IMR-90 (cell line): ENCODE measurements at regions not wholly inside any gene's neighbourhood (a gene's known extent, or its start where the extent isn't known, plus 50 kb on each side); places are given as distances from the start of the nearest gene placed in this dataset.

Experiments
- BHLHE40 ChIP-seq: fragments of 150-350 bp; IDR thresholded peaks from 2 replicates; pipeline ENCODE4 v1.6.1; 2016; ENCODE audit warnings: mild to moderate bottlenecking, low read depth, low read length
- CEBPB ChIP-seq: IDR thresholded peaks from 2 replicates; pipeline ENCODE4 v1.6.1; 2012; ENCODE audit warnings: low read depth, low read length, improper control_type of control experiment
- CHD1 ChIP-seq: IDR thresholded peaks from 2 replicates; pipeline ENCODE4 v1.6.1; 2012; ENCODE audit warnings: low read depth, low read length, improper control_type of control experiment
- MAZ ChIP-seq: IDR thresholded peaks from 2 replicates; pipeline ENCODE4 v1.6.1; 2012; ENCODE audit warnings: low read depth, mild to moderate bottlenecking, low read length, improper control_type of control experiment, moderate library complexity, borderline replicate concordance
- POLR2A ChIP-seq: IDR thresholded peaks from 2 replicates; pipeline ENCODE4 v1.6.1; 2012; ENCODE audit warnings: mild to moderate bottlenecking, low read depth, low read length
- RAD21 ChIP-seq: IDR thresholded peaks from 2 replicates; pipeline ENCODE4 v1.6.1; 2012; ENCODE audit warnings: low read length, improper control_type of control experiment
- RFX5 ChIP-seq: IDR thresholded peaks from 2 replicates; pipeline ENCODE4 v1.8.0; 2012; ENCODE audit warnings: low read depth, mild to moderate bottlenecking, low read length, moderate library complexity
- SMC3 ChIP-seq: fragments of 150-350 bp; IDR thresholded peaks from 2 replicates; pipeline ENCODE4 v1.6.1; 2016; ENCODE audit warnings: low read depth, mild to moderate bottlenecking, antibody characterized with exemption, low read length, moderate library complexity
- TF ChIP-seq, protein P1 (sequence below): conservative IDR thresholded peaks from 2 replicates; pipeline ENCODE4 v1.5.1; 2012; ENCODE audit warnings: mild to moderate bottlenecking, low read depth, low read length, improper control_type of control experiment
- TF ChIP-seq, protein P2 (sequence below): fragments of 150-350 bp; IDR thresholded peaks from 2 replicates; pipeline ENCODE4 v1.6.1; 2016; ENCODE audit warnings: low read depth, mild to moderate bottlenecking, low read length, moderate library complexity, borderline replicate concordance
- TF ChIP-seq, protein P3 (sequence below): fragments of 150-350 bp; IDR thresholded peaks from 2 replicates; pipeline ENCODE4 v1.6.1; 2017; ENCODE audit warnings: mild to moderate bottlenecking, antibody characterized with exemption, low read length, low read depth

DNA sequence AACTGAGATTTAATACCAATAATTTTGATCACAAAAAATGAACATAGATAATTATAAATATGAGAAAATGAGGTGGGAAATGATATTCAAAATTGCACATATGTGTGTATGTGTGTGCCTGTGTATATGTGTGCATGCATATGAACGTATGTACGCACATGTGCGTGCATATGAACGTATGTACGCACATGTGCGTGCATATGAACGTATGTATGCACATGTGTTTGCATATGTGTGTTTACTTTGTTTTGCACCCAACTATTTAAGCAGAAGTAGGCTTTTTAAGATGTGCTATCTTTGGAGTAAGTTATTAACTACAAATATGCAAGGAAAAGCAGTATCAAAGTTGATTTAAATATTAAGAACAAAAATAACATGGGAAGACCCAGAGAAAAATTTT is 484.3 kb downstream of the EPHA4 start:
- TF ChIP-seq, protein P1, sequence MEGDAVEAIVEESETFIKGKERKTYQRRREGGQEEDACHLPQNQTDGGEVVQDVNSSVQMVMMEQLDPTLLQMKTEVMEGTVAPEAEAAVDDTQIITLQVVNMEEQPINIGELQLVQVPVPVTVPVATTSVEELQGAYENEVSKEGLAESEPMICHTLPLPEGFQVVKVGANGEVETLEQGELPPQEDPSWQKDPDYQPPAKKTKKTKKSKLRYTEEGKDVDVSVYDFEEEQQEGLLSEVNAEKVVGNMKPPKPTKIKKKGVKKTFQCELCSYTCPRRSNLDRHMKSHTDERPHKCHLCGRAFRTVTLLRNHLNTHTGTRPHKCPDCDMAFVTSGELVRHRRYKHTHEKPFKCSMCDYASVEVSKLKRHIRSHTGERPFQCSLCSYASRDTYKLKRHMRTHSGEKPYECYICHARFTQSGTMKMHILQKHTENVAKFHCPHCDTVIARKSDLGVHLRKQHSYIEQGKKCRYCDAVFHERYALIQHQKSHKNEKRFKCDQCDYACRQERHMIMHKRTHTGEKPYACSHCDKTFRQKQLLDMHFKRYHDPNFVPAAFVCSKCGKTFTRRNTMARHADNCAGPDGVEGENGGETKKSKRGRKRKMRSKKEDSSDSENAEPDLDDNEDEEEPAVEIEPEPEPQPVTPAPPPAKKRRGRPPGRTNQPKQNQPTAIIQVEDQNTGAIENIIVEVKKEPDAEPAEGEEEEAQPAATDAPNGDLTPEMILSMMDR, result no peak
- TF ChIP-seq, protein P2, sequence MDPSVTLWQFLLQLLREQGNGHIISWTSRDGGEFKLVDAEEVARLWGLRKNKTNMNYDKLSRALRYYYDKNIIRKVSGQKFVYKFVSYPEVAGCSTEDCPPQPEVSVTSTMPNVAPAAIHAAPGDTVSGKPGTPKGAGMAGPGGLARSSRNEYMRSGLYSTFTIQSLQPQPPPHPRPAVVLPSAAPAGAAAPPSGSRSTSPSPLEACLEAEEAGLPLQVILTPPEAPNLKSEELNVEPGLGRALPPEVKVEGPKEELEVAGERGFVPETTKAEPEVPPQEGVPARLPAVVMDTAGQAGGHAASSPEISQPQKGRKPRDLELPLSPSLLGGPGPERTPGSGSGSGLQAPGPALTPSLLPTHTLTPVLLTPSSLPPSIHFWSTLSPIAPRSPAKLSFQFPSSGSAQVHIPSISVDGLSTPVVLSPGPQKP, result no peak
- TF ChIP-seq POLR2A (no peak), CEBPB (no peak), SMC3 (no peak), MAZ (no peak), CHD1 (no peak), RFX5 (no peak), RAD21 (no peak), BHLHE40 (no peak)
- TF ChIP-seq, protein P3, sequence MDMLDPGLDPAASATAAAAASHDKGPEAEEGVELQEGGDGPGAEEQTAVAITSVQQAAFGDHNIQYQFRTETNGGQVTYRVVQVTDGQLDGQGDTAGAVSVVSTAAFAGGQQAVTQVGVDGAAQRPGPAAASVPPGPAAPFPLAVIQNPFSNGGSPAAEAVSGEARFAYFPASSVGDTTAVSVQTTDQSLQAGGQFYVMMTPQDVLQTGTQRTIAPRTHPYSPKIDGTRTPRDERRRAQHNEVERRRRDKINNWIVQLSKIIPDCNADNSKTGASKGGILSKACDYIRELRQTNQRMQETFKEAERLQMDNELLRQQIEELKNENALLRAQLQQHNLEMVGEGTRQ, result no peak
